HG03045 (cell line): ENCODE measurements at regions not wholly inside any gene's neighbourhood (a gene's known extent, or its start where the extent isn't known, plus 50 kb on each side); places are given as distances from the start of the nearest gene placed in this dataset.
"Not testable (repeated sequence)": the region's sequence is repeated elsewhere in the genome, so short reads cannot be mapped to it uniquely, and the experiment has no call there.

Source experiments
- ATAC-seq: cut with Tn5 transposase; IDR thresholded peaks from one replicate; pipeline ENCODE4 v1.9.1; 2021; ENCODE audit warnings: mild to moderate bottlenecking, moderate library complexity; ENCODE audit not compliant: unreplicated experiment

GRCh38 chr18:10332452-10332851 lies 122.0 kb upstream of the APCDD1 start:
- ATAC-seq = no peak

- ATAC-seq = no peak
Observed at GRCh38 chr18:10336749-10337350, 117.6 kb upstream of the APCDD1 start.

- no peak for ATAC-seq
Observed at GRCh38 chr18:10340821-10341220, 113.6 kb upstream of the APCDD1 start.

GRCh38 chr18:10343778-10344177 lies 110.7 kb upstream of the APCDD1 start:
- ATAC-seq = no peak

- ATAC-seq = no peak
Observed at GRCh38 chr18:10346749-10347415, 107.6 kb upstream of the APCDD1 start.

GRCh38 chr18:10349561-10349960 lies 104.9 kb upstream of the APCDD1 start:
- no peak for ATAC-seq

- ATAC-seq = no peak
Observed at GRCh38 chr18:10350661-10351060, 103.8 kb upstream of the APCDD1 start.

GRCh38 chr18:10351219-10351818 lies 103.1 kb upstream of the APCDD1 start:
- no peak for ATAC-seq

- no peak for ATAC-seq
Observed at GRCh38 chr18:10351858-10352257, 102.6 kb upstream of the APCDD1 start.

GRCh38 chr18:10352671-10353070 lies 101.8 kb upstream of the APCDD1 start:
- ATAC-seq = no peak

- ATAC-seq = no peak
Observed at GRCh38 chr18:10353791-10354190, 100.6 kb upstream of the APCDD1 start.

- ATAC-seq = no peak
Observed at GRCh38 chr18:10354241-10354811, 100.1 kb upstream of the APCDD1 start.

GRCh38 chr18:10354890-10355289 lies 99.5 kb upstream of the APCDD1 start:
- ATAC-seq = no peak

- not testable (repeated sequence) for ATAC-seq
Observed at GRCh38 chr18:10356999-10357398, 97.4 kb upstream of the APCDD1 start.

GRCh38 chr18:10361660-10362059 lies 92.8 kb upstream of the APCDD1 start:
- ATAC-seq = no peak

GRCh38 chr18:10365021-10365500 lies 89.4 kb upstream of the APCDD1 start:
- no peak for ATAC-seq

GRCh38 chr18:10365901-10366300 lies 88.5 kb upstream of the APCDD1 start:
- ATAC-seq = no peak

- no peak for ATAC-seq
Observed at GRCh38 chr18:10367836-10368235, 86.6 kb upstream of the APCDD1 start.

- ATAC-seq = no peak
Observed at GRCh38 chr18:10368456-10369453, 85.7 kb upstream of the APCDD1 start.

- ATAC-seq = no peak
Observed at GRCh38 chr18:10370716-10371115, 83.7 kb upstream of the APCDD1 start.

- ATAC-seq = no peak
Observed at GRCh38 chr18:10371165-10371564, 83.3 kb upstream of the APCDD1 start.
